Adipocyte (in vitro differentiated cells): ENCODE measurements at regions not wholly inside any gene's neighbourhood (a gene's known extent, or its start where the extent isn't known, plus 50 kb on each side); places are given as distances from the start of the nearest gene placed in this dataset.
A peak's percentile ranks its signal among the peaks of the same experiment; 100 is the strongest.

Source experiments
- DNase-seq: peaks from one replicate; pipeline ENCODE4 v3.0.0-alpha.2; 2015; ENCODE audit warnings: low read depth
- H3K27me3 ChIP-seq: replicated peaks from 2 replicates; pipeline ENCODE4 v1.7.0; 2013; ENCODE audit warnings: mild to moderate bottlenecking, low read length, moderate library complexity; ENCODE audit not compliant: control insufficient read depth, insufficient read depth
- H3K36me3 ChIP-seq: 2 replicates; pipeline ENCODE4 v1.7.0; 2013; ENCODE audit warnings: low read length, mild to moderate bottlenecking, moderate library complexity; ENCODE audit not compliant: control insufficient read depth, insufficient read depth, severe bottlenecking
- H3K4me1 ChIP-seq: 2 replicates; pipeline ENCODE4 v1.7.0; 2013; ENCODE audit warnings: mild to moderate bottlenecking, low read length, moderate library complexity; ENCODE audit not compliant: control insufficient read depth, insufficient read depth
- H3K4me3 ChIP-seq: 2 replicates; pipeline ENCODE4 v1.7.0; 2013; ENCODE audit warnings: mild to moderate bottlenecking, low read length, moderate library complexity
- H3K9ac ChIP-seq: 2 replicates; pipeline ENCODE4 v1.7.0; 2013; ENCODE audit warnings: mild to moderate bottlenecking, low read length, moderate library complexity
- H3K9me3 ChIP-seq: 2 replicates; pipeline ENCODE4 v1.7.0; 2013; ENCODE audit warnings: mild to moderate bottlenecking, low read length, moderate library complexity; ENCODE audit not compliant: control insufficient read depth

DNA sequence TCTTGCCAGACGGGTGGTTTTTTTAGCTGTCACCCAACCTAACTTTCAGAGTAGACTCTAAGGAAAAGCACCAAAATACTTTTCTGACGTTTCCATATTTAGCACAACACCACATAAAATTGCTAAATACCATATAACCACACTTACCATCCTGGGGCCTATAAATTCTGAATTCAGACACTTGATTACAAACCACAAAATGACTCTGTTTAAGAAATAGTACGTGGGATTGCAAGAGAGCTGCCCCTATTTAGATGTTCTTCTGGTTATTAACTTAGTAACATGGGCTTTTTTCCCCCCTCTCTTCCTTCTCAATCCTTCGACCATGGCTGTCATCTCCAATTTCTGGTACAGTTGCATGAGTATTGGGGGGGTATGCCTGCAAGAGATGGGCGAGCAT is 287.7 kb downstream of the BMP4 start:
- Histone ChIP-seq H3K36me3 (no peaks in the 10 kb centered on the region), H3K4me3 (no peak overlapping the region), H3K4me1 (peaks cover 27% of the 10 kb centered on the region), H3K27me3 (peaks cover 11% of the 10 kb centered on the region), H3K9ac (no peak overlapping the region), H3K9me3 (no peaks in the 10 kb centered on the region)
- no peak for DNase-seq

GRCh38 chr14:53663709-53664108 is 292.9 kb downstream of the BMP4 start:
- Histone ChIP-seq H3K27me3 (peaks cover 11% of the 10 kb centered on the region), H3K4me1 (peaks cover 4% of the 10 kb centered on the region), H3K36me3 (no peaks in the 10 kb centered on the region), H3K9me3 (peaks cover 5% of the 10 kb centered on the region), H3K4me3 (no peak overlapping the region), H3K9ac (no peak overlapping the region)
- peak; percentile 42 for DNase-seq

DNA sequence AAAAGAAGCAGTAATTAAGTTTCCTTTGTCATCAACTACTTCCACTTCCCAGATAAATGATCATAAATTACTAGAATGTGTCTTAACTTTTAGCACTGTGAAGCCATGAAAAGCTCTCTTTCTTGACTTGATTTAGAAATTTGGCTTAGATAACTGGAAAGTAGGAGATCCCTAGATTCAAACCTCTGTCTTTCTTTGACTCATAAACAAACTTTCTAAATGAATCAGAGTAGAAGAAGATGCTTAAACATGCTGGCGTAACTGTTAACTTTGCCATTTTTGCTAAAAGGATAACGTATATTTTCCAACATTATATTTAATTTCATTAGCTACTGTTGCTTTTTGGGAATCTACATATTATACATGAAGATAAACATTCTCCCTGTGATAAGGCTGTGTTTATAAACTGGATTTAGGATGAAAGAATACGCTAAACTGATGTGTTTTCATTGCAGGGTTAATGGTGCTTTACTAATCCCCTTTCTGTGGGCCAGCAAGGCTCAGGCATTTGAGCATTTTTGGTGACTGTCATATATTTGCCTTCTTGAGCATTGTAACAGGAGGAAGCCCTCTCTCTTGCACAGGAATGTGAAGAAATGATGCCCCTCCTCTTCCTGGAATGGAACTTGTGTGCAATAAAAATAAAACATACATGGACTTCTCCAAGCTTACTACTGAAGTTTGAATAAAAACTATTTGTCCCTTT is 301.4 kb downstream of the BMP4 start:
- H3K9ac ChIP-seq: no peak overlapping the region

DNA sequence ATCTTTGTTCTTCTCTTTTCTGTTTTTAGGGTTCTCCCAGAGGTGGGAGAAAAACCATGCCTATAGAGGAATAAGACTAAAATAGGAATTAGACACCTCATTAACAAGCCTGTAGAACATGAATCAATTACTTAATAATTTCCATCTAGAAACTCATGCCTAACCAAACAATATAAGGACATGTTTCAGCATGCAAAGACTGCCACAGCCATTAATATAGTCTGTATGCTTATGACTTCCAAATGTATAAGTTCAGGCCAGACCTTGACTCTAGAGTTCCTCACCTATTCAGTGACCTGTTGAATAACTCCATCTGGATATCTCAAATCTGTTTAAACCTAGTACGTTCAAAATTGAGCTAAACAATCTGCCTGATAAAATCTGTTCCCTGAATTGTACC is 304.6 kb downstream of the BMP4 start:
- Histone ChIP-seq H3K36me3 (no peaks in the 10 kb centered on the region), H3K9me3 (no peaks in the 10 kb centered on the region), H3K4me1 (no peaks in the 10 kb centered on the region), H3K9ac (no peak overlapping the region), H3K27me3 (no peaks in the 10 kb centered on the region), H3K4me3 (no peak overlapping the region)
- DNase-seq: no peak

More for the DNA sequence above, 301.4 kb downstream of the BMP4 start:
- Histone ChIP-seq H3K4me1 (no peaks in the 10 kb centered on the region), H3K9me3 (no peaks in the 10 kb centered on the region), H3K36me3 (no peaks in the 10 kb centered on the region), H3K27me3 (no peaks in the 10 kb centered on the region), H3K4me3 (no peak overlapping the region)
- no peak for DNase-seq

DNA sequence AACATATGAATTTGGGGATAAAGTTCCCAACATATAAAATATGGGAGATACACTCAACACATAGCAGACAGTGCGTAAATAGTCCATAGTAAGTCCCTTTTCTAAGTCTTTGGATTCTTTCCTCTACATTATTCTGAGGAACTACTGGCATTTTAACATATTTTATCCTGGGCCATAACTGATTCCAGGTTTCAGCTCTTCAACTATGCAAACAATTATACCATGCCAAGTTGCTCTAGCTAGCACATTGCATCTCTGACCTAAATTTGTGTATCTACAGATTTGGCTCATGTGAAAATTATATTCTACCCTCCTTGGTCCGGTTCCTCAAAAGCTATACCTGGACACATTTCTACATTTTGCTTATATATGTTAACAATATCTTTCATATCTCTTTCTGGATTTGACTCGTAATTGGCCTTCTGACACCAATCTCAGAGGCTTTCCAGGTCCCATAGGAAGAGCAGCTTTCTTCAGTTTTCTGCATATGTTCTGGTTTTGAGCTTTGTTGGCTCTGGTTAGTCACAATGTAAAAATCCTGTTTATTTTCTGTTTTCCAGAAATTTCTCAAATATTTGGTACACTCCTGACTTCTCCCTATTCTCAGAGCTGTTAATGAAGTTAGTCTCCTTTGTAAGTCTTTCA is 305.4 kb downstream of the BMP4 start:
- no peaks in the 10 kb centered on the region for H3K9me3 ChIP-seq
- no peak overlapping the region for H3K9ac ChIP-seq
- DNase-seq: peak; percentile 21
- H3K4me3 ChIP-seq: no peak overlapping the region
- H3K36me3 ChIP-seq: no peaks in the 10 kb centered on the region
- no peaks in the 10 kb centered on the region for H3K4me1 ChIP-seq
- H3K27me3 ChIP-seq: no peaks in the 10 kb centered on the region

- Histone ChIP-seq H3K9me3 (no peaks in the 10 kb centered on the region), H3K27me3 (no peaks in the 10 kb centered on the region), H3K4me1 (no peaks in the 10 kb centered on the region), H3K36me3 (no peaks in the 10 kb centered on the region), H3K9ac (no peak overlapping the region), H3K4me3 (no peak overlapping the region)
- DNase-seq: no peak
Measured at GRCh38 chr14:53646925-53647324, 309.7 kb downstream of the BMP4 start.

DNA sequence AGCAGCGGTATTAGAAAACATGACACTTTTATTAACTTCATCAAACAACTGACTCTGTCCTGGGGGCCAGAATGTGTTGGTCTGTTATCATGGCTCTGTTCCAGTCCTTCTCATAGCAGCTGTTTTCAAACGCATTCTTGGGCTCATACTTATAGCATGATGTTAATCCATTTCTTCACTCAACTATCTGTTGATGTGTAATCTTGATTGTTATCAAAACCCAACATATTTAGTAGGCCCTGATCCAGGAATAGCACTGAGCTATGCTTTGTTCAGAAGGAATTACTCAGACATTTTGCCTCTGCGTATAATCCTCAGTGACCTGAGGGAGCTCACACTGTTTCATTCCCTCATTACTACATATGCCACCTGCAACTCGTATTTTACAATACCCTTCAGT is 315.9 kb downstream of the BMP4 start:
- H3K4me3 ChIP-seq: no peak overlapping the region
- H3K9ac ChIP-seq: no peak overlapping the region
- no peaks in the 10 kb centered on the region for H3K9me3 ChIP-seq
- DNase-seq: peak; percentile 35
- H3K36me3 ChIP-seq: no peaks in the 10 kb centered on the region
- no peaks in the 10 kb centered on the region for H3K27me3 ChIP-seq
- no peaks in the 10 kb centered on the region for H3K4me1 ChIP-seq

DNA sequence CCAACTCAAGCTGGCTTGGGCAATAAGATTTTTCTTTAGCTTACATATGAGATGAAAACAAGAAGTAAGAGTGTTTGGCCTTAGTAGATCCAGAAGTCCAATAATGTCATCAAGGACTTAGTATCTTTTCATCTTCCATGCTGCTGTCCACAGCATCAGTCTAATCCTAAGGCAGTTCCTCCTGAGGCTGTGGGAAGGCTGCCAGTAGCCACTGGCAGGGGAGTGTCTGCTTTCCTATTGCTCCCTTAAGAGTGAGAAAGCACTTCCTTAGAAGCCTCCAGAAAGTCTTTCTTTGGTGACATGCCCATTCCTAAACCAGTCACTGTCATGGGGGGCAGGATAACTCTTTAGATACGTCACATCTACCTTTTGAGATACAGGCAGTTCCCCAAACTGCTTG is 317.7 kb downstream of the BMP4 start:
- H3K36me3 ChIP-seq: no peaks in the 10 kb centered on the region
- H3K9me3 ChIP-seq: no peaks in the 10 kb centered on the region
- H3K4me1 ChIP-seq: no peaks in the 10 kb centered on the region
- no peaks in the 10 kb centered on the region for H3K27me3 ChIP-seq
- H3K4me3 ChIP-seq: no peak overlapping the region
- DNase-seq: peak; percentile 6
- H3K9ac ChIP-seq: no peak overlapping the region

- Histone ChIP-seq H3K9me3 (no peaks in the 10 kb centered on the region), H3K27me3 (no peaks in the 10 kb centered on the region), H3K4me1 (no peaks in the 10 kb centered on the region), H3K9ac (no peak overlapping the region), H3K4me3 (no peak overlapping the region), H3K36me3 (no peaks in the 10 kb centered on the region)
- no peak for DNase-seq
Measured at GRCh38 chr14:53634793-53635192, 321.8 kb downstream of the BMP4 start.

GRCh38 chr14:53630336-53630735 is 326.3 kb downstream of the BMP4 start:
- Histone ChIP-seq H3K9me3 (no peaks in the 10 kb centered on the region), H3K36me3 (no peaks in the 10 kb centered on the region), H3K4me1 (no peaks in the 10 kb centered on the region), H3K9ac (no peak overlapping the region), H3K4me3 (no peak overlapping the region), H3K27me3 (no peaks in the 10 kb centered on the region)
- no peak for DNase-seq

DNA sequence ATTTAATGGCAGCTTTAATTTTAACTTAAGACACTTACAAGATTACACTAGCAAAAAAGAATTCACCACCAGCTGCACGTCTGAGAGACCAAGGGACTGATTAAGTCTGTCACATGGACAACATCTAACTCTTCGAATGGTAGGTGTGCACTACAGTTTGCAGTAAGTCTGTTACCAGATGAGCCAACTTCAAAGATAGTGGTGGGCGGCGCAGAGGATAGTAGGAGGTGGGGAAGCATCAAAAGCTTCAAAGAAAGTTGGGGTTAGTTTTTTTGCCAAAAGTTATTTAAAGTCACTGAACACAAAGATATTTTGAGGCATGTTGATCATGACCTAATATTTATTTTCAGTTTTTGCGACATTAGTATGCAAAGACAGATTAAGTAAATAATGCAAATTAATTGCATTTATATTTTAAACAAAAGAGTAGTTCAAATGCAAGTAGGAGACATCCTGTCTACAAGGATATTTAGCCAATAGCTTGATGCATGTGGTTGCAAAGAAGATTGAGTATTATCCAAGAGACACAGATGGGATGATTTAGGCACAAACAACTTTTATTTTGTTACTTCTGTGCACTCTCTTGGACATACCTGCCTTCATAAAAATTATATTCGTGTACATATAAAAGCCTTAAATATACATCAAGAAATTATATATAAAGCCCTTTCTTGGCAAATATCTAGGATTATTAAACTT is 327.7 kb downstream of the BMP4 start:
- DNase-seq: no peak
- Histone ChIP-seq H3K9me3 (no peaks in the 10 kb centered on the region), H3K4me1 (no peaks in the 10 kb centered on the region), H3K9ac (no peak overlapping the region), H3K36me3 (no peaks in the 10 kb centered on the region), H3K4me3 (no peak overlapping the region), H3K27me3 (no peaks in the 10 kb centered on the region)
